ENCODE measurements at regions not wholly inside any gene's neighbourhood (a gene's known extent, or its start where the extent isn't known, plus 50 kb on each side); places are given as distances from the start of the nearest gene placed in this dataset.

DNA sequence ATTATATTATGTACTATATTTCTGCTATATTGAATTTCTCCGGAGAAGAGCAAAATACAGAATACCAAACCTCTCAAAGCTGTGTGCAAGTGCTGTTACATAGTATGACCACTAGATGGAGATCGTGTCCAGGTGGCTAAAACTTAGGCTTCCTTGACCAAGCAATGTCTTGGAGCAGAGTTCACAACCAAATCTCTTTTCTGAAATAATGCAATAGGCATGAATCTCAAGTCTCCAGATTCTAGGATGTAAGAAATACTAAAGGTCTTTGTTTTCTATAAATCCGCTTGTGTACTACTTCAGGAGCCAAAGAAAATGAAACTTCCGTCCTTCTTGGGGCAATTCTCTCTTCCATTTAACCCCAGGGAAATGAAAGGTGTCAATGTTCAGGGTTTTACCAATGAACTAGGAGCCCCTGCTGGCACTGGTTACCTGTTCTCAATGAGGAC lies 181.5 kb upstream of the RAI14 start:
- H3K9me1 ChIP-seq (ENCODE audit: control insufficient read depth, insufficient read depth, low read length) = no peaks in the 10 kb centered on the region
- WGBS (ENCODE audit: insufficient coverage, low coverage, missing lambda C conversion rate) = 13% methylated on average over 4 of the region's 4 CpGs
- DNase-seq (ENCODE audit: extremely low read depth in 1 of 4, low spot score in 3 of 4) = peak; percentile 68 to 72 (median 70)
- no peak overlapping the region for H3K4me2 ChIP-seq (ENCODE audit: insufficient read depth, low read length)
- no peaks in the 10 kb centered on the region for H3K4me1 ChIP-seq (replicated peaks in 1 of 2; ENCODE audit: control insufficient read depth in 2 of 2, insufficient read depth in 2 of 2, low read length in 2 of 2)
- no TSS peak for BruUV-seq (replicated peaks)
- H3K9ac ChIP-seq (ENCODE audit: insufficient read depth in 1 of 2, low read depth in 2 of 2, low read length in 2 of 2) = no peak overlapping the region
- no peaks in the 10 kb centered on the region for H3K36me3 ChIP-seq (ENCODE audit: control insufficient read depth, insufficient read depth, low read length)
- H3K27me3 ChIP-seq (ENCODE audit: control insufficient read depth in 2 of 2, insufficient read depth in 2 of 2, low read length in 2 of 2) = peaks cover 14 to 28% of the 10 kb centered on the region in 2 experiments; a peak in 4 of 5 replicates
- no peak overlapping the region for H3K4me3 ChIP-seq
- no peaks in the 10 kb centered on the region for H3K9me3 ChIP-seq (replicated peaks; ENCODE audit: control insufficient read depth, insufficient read depth, low read depth, low read length)
- ChIA-PET CTCF (ENCODE audit: low intra/inter-chr PET ratio) (interaction anchor here (0.5 to 2.7 kb wide), 9 partner anchors 12 to 1451 kb away, joined by 3 to 15 read pairs (median 5); no protein-coding TSS in a partner anchor), POLR2A (interaction anchor here (1.2 to 1.4 kb wide), 2 partner anchors 12 to 440 kb away, joined by 3 read pairs; no protein-coding TSS in a partner anchor)
- H3K27ac ChIP-seq (ENCODE audit: extremely low read depth, low read depth, low read length) = no peak overlapping the region
- in situ Hi-C loops (cut with MboI) = loop anchor here (5.0 to 25.0 kb wide), 4 partner anchors 530 to 1448 kb away; partner anchors contain the start of gene TARS1
- no peaks in the 10 kb centered on the region for H4K20me1 ChIP-seq (replicated peaks; ENCODE audit: control insufficient read depth, insufficient read depth, low read length)
- peak; percentile 97 for FAIRE-seq
- intact Hi-C loops (cut with micrococcal nuclease) = loop anchor here (1.0 to 5.0 kb wide), 5 partner anchors 63 to 1453 kb away; no protein-coding TSS in a partner anchor
- H3K79me2 ChIP-seq (ENCODE audit: control insufficient read depth, insufficient read depth, low read length) = no peaks in the 10 kb centered on the region
- peak overlapping the region; percentile 20; the same call in 1 of the 2 replicates for H2AFZ ChIP-seq (ENCODE audit: low read depth, low read length)
- peak; percentile 93 for ATAC-seq
- TF ChIP-seq TCF7L2 (IDR thresholded peaks at IDR 0.05; ENCODE audit: low read depth, low read length) (no peak), NR2C1 (IDR thresholded peaks at IDR 0.05) (no peak), NR2C1 (tag; IDR thresholded peaks at IDR 0.05) (no peak), CREM (IDR thresholded peaks at IDR 0.05; ENCODE audit: low read depth) (peak; percentile 35; the same call in 1 of the 2 replicates), STAG1 (CRISPR knock-in tag; IDR thresholded peaks at IDR 0.05; ENCODE audit: borderline replicate concordance) (peak; percentile 88; the same call in 1 of the 2 replicates), GATA2 (CRISPR knock-in tag; IDR thresholded peaks at IDR 0.05) (no peak), ARID2 (IDR thresholded peaks at IDR 0.05) (0 out of 2 replicates have a peak, but pooled peaks have one; percentile 13), TBL1XR1 (IDR thresholded peaks at IDR 0.05; ENCODE audit: low read length in 2 of 2) (0 out of 4 replicates have a peak, but pooled peaks of 1 of the 2 experiments have one; percentile 27)
- TF ChIP-seq, protein P1, sequence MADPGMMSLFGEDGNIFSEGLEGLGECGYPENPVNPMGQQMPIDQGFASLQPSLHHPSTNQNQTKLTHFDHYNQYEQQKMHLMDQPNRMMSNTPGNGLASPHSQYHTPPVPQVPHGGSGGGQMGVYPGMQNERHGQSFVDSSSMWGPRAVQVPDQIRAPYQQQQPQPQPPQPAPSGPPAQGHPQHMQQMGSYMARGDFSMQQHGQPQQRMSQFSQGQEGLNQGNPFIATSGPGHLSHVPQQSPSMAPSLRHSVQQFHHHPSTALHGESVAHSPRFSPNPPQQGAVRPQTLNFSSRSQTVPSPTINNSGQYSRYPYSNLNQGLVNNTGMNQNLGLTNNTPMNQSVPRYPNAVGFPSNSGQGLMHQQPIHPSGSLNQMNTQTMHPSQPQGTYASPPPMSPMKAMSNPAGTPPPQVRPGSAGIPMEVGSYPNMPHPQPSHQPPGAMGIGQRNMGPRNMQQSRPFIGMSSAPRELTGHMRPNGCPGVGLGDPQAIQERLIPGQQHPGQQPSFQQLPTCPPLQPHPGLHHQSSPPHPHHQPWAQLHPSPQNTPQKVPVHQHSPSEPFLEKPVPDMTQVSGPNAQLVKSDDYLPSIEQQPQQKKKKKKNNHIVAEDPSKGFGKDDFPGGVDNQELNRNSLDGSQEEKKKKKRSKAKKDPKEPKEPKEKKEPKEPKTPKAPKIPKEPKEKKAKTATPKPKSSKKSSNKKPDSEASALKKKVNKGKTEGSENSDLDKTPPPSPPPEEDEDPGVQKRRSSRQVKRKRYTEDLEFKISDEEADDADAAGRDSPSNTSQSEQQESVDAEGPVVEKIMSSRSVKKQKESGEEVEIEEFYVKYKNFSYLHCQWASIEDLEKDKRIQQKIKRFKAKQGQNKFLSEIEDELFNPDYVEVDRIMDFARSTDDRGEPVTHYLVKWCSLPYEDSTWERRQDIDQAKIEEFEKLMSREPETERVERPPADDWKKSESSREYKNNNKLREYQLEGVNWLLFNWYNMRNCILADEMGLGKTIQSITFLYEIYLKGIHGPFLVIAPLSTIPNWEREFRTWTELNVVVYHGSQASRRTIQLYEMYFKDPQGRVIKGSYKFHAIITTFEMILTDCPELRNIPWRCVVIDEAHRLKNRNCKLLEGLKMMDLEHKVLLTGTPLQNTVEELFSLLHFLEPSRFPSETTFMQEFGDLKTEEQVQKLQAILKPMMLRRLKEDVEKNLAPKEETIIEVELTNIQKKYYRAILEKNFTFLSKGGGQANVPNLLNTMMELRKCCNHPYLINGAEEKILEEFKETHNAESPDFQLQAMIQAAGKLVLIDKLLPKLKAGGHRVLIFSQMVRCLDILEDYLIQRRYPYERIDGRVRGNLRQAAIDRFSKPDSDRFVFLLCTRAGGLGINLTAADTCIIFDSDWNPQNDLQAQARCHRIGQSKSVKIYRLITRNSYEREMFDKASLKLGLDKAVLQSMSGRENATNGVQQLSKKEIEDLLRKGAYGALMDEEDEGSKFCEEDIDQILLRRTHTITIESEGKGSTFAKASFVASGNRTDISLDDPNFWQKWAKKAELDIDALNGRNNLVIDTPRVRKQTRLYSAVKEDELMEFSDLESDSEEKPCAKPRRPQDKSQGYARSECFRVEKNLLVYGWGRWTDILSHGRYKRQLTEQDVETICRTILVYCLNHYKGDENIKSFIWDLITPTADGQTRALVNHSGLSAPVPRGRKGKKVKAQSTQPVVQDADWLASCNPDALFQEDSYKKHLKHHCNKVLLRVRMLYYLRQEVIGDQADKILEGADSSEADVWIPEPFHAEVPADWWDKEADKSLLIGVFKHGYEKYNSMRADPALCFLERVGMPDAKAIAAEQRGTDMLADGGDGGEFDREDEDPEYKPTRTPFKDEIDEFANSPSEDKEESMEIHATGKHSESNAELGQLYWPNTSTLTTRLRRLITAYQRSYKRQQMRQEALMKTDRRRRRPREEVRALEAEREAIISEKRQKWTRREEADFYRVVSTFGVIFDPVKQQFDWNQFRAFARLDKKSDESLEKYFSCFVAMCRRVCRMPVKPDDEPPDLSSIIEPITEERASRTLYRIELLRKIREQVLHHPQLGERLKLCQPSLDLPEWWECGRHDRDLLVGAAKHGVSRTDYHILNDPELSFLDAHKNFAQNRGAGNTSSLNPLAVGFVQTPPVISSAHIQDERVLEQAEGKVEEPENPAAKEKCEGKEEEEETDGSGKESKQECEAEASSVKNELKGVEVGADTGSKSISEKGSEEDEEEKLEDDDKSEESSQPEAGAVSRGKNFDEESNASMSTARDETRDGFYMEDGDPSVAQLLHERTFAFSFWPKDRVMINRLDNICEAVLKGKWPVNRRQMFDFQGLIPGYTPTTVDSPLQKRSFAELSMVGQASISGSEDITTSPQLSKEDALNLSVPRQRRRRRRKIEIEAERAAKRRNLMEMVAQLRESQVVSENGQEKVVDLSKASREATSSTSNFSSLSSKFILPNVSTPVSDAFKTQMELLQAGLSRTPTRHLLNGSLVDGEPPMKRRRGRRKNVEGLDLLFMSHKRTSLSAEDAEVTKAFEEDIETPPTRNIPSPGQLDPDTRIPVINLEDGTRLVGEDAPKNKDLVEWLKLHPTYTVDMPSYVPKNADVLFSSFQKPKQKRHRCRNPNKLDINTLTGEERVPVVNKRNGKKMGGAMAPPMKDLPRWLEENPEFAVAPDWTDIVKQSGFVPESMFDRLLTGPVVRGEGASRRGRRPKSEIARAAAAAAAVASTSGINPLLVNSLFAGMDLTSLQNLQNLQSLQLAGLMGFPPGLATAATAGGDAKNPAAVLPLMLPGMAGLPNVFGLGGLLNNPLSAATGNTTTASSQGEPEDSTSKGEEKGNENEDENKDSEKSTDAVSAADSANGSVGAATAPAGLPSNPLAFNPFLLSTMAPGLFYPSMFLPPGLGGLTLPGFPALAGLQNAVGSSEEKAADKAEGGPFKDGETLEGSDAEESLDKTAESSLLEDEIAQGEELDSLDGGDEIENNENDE (IDR thresholded peaks at IDR 0.05; ENCODE audit: low read depth, low read length) = no peak
- TF ChIP-seq, protein P2, sequence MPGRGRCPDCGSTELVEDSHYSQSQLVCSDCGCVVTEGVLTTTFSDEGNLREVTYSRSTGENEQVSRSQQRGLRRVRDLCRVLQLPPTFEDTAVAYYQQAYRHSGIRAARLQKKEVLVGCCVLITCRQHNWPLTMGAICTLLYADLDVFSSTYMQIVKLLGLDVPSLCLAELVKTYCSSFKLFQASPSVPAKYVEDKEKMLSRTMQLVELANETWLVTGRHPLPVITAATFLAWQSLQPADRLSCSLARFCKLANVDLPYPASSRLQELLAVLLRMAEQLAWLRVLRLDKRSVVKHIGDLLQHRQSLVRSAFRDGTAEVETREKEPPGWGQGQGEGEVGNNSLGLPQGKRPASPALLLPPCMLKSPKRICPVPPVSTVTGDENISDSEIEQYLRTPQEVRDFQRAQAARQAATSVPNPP (IDR thresholded peaks at IDR 0.05; ENCODE audit: borderline replicate concordance, insufficient read depth, insufficient read length) = no peak

Measured in K562 (cell line).